ENCODE measurements at regions not wholly inside any gene's neighbourhood (a gene's known extent, or its start where the extent isn't known, plus 50 kb on each side); places are given as distances from the start of the nearest gene placed in this dataset.

DNA sequence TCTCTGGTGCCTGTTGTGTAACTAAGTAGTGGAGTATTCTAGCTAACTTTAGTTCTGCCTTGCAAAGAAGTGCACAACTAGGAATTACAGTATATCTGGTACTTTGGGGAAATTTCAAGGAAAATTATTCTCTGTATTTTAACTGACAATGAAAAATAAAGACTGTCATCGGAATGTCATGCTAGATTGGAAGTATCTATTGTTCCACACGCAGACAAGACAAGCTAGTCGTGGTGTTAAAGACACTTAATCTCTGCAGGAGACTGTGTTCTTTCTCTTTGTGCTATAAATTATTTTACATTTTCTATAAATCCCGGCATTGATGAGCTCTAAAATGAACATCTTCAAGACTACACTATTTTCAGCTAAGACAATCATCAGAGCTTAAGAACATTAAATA is 1068.8 kb upstream of the ADGRL4 start:
- Mint-ChIP-seq H3K9me3 (ENCODE audit: low read depth) (no peaks in the 10 kb centered on the region), H3K4me1 (ENCODE audit: low read depth) (no peaks in the 10 kb centered on the region), H3K27ac (no peak overlapping the region), H3K27me3 (no peaks in the 10 kb centered on the region), H3K36me3 (ENCODE audit: insufficient read depth) (no peaks in the 10 kb centered on the region), H3K4me3 (ENCODE audit: low read depth) (no peak overlapping the region)
- no peak for DNase-seq (ENCODE audit: low spot score, unreplicated experiment)
- TF ChIP-seq, protein P1, sequence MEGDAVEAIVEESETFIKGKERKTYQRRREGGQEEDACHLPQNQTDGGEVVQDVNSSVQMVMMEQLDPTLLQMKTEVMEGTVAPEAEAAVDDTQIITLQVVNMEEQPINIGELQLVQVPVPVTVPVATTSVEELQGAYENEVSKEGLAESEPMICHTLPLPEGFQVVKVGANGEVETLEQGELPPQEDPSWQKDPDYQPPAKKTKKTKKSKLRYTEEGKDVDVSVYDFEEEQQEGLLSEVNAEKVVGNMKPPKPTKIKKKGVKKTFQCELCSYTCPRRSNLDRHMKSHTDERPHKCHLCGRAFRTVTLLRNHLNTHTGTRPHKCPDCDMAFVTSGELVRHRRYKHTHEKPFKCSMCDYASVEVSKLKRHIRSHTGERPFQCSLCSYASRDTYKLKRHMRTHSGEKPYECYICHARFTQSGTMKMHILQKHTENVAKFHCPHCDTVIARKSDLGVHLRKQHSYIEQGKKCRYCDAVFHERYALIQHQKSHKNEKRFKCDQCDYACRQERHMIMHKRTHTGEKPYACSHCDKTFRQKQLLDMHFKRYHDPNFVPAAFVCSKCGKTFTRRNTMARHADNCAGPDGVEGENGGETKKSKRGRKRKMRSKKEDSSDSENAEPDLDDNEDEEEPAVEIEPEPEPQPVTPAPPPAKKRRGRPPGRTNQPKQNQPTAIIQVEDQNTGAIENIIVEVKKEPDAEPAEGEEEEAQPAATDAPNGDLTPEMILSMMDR (IDR thresholded peaks at IDR 0.05; ENCODE audit: unreplicated experiment), result no peak

DNA sequence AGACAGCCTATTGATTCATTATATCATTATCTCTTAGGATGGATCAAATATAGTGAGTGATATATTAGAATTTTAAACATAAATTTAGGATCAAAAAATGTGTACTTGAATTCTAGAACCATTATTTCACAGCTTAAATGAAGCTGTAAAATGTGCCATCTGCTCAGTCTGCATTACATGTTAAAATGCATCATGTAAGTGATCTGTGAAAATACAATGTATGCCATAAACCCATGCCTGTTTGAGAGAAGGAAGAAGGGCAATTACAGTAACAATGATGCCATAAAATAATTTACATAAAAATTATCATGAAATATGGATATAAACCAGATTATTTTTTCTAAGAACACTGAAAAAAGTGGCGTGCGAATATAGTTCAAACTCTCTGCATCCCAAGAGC is 1066.0 kb upstream of the ADGRL4 start:
- H3K4me3 Mint-ChIP-seq (ENCODE audit: low read depth), result no peak overlapping the region
- no peak overlapping the region for H3K27ac Mint-ChIP-seq

DNA sequence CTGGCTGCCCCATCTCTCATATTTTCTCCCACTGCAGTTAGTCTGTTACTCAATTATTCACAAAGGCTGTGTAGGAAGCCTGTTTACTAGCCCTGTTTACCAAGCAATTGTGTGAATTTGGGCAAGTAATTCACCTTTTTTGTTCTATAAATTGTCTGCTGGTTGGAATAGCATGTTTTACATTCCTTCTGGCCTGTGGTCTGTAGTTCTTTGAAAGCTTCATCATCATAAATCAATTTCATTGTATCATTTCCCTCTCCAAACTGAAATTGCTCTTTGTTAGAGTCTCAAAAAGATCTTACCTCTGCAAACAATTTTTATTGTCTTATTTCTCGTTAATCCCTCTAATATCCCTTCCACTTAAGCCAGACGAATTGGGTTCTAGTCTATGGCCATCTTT is 1059.5 kb upstream of the ADGRL4 start:
- Mint-ChIP-seq H3K36me3 (ENCODE audit: insufficient read depth) (no peaks in the 10 kb centered on the region), H3K27ac (no peak overlapping the region)

More for the DNA sequence above, 1066.0 kb upstream of the ADGRL4 start:
- no peaks in the 10 kb centered on the region for H3K36me3 Mint-ChIP-seq (ENCODE audit: insufficient read depth)
- H3K27me3 Mint-ChIP-seq, result no peaks in the 10 kb centered on the region
- DNase-seq (ENCODE audit: low spot score, unreplicated experiment), result no peak
- no peaks in the 10 kb centered on the region for H3K9me3 Mint-ChIP-seq (ENCODE audit: low read depth)
- TF ChIP-seq, protein P1 (IDR thresholded peaks at IDR 0.05; ENCODE audit: unreplicated experiment), result no peak
- no peaks in the 10 kb centered on the region for H3K4me1 Mint-ChIP-seq (ENCODE audit: low read depth)

DNA sequence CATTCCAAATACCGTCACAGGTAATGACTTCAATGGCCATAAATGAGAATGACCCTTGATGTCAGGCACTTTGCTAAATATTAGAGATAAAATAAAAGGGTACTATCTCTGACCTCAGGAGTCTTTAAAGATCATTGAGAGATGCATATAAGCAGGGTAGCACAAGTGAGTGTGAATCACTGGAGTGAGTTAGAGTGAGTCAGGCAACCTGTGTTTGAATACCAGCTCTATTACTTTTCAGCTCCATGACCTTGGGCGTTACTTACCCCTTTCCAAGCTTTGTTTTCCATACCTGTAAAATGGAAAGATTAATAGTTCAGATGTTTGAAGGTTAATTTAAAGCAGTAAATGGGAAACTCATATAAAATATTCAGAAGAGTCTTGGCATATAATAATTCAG is 1058.0 kb upstream of the ADGRL4 start:
- no peak overlapping the region for H3K4me3 Mint-ChIP-seq (ENCODE audit: low read depth)
- H3K4me1 Mint-ChIP-seq (ENCODE audit: low read depth), result peaks cover 3% of the 10 kb centered on the region
- H3K27ac Mint-ChIP-seq, result no peak overlapping the region
- H3K27me3 Mint-ChIP-seq, result no peaks in the 10 kb centered on the region
- no peaks in the 10 kb centered on the region for H3K9me3 Mint-ChIP-seq (ENCODE audit: low read depth)
- TF ChIP-seq, protein P1 (IDR thresholded peaks at IDR 0.05; ENCODE audit: unreplicated experiment), result no peak
- H3K36me3 Mint-ChIP-seq (ENCODE audit: insufficient read depth), result no peaks in the 10 kb centered on the region
- DNase-seq (ENCODE audit: low spot score, unreplicated experiment), result no peak

More for the DNA sequence above, 1059.5 kb upstream of the ADGRL4 start:
- Mint-ChIP-seq H3K4me1 (ENCODE audit: low read depth) (peaks cover 3% of the 10 kb centered on the region), H3K4me3 (ENCODE audit: low read depth) (no peak overlapping the region), H3K27me3 (no peaks in the 10 kb centered on the region), H3K9me3 (ENCODE audit: low read depth) (no peaks in the 10 kb centered on the region)
- no peak for DNase-seq (ENCODE audit: low spot score, unreplicated experiment)
- TF ChIP-seq, protein P1 (IDR thresholded peaks at IDR 0.05; ENCODE audit: unreplicated experiment), result no peak

DNA sequence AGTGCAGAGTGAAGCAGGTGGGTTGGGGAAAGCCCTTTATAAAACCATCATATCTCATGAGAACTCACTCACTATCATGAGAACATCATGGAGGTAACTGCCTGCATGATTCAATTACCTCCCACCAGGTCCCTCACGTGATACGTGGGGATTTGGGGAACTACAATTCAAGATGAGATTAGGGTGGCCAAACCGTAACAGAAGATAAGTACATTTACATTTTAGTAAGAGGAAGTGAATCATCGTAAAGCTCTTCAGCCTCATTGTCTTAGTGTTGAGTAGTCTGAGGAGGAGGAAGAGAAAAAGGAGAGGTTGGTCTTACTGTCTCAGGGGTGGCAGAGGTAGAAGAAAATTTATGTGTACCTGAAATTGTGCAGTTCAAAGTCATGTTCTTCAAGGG is 1053.4 kb upstream of the ADGRL4 start:
- no peak overlapping the region for H3K4me3 Mint-ChIP-seq (ENCODE audit: low read depth)
- H3K4me1 Mint-ChIP-seq (ENCODE audit: low read depth), result no peaks in the 10 kb centered on the region
- no peaks in the 10 kb centered on the region for H3K9me3 Mint-ChIP-seq (ENCODE audit: low read depth)
- DNase-seq (ENCODE audit: low spot score, unreplicated experiment), result no peak
- no peak overlapping the region for H3K27ac Mint-ChIP-seq
- TF ChIP-seq, protein P1 (IDR thresholded peaks at IDR 0.05; ENCODE audit: unreplicated experiment), result no peak
- H3K27me3 Mint-ChIP-seq, result no peaks in the 10 kb centered on the region
- H3K36me3 Mint-ChIP-seq (ENCODE audit: insufficient read depth), result no peaks in the 10 kb centered on the region
